ENCODE measurements at regions not wholly inside any gene's neighbourhood (a gene's known extent, or its start where the extent isn't known, plus 50 kb on each side); places are given as distances from the start of the nearest gene placed in this dataset.

- TF ChIP-seq, protein P1, sequence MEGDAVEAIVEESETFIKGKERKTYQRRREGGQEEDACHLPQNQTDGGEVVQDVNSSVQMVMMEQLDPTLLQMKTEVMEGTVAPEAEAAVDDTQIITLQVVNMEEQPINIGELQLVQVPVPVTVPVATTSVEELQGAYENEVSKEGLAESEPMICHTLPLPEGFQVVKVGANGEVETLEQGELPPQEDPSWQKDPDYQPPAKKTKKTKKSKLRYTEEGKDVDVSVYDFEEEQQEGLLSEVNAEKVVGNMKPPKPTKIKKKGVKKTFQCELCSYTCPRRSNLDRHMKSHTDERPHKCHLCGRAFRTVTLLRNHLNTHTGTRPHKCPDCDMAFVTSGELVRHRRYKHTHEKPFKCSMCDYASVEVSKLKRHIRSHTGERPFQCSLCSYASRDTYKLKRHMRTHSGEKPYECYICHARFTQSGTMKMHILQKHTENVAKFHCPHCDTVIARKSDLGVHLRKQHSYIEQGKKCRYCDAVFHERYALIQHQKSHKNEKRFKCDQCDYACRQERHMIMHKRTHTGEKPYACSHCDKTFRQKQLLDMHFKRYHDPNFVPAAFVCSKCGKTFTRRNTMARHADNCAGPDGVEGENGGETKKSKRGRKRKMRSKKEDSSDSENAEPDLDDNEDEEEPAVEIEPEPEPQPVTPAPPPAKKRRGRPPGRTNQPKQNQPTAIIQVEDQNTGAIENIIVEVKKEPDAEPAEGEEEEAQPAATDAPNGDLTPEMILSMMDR (IDR thresholded peaks at IDR 0.05) = no peak
- no peak for TF ChIP-seq POLR2A (IDR thresholded peaks at IDR 0.05)
- no peak for TF ChIP-seq EP300 (IDR thresholded peaks at IDR 0.05)
Observed at GRCh38 chr11:81602508-81602907, 1131.2 kb downstream of the FAM181B start.

Measured in sigmoid colon (tissue), 4 donors.